ENCODE measurements at regions not wholly inside any gene's neighbourhood (a gene's known extent, or its start where the extent isn't known, plus 50 kb on each side); places are given as distances from the start of the nearest gene placed in this dataset.

GRCh38 chr6:99073223-99073622 lies 125.5 kb upstream of the FBXL4 start:
- no peak for DNase-seq (ENCODE audit: low read depth in 3 of 3)

- no peak for DNase-seq (ENCODE audit: low read depth in 3 of 3)
Measured at GRCh38 chr6:99066044-99066443, 118.3 kb upstream of the FBXL4 start.

DNA sequence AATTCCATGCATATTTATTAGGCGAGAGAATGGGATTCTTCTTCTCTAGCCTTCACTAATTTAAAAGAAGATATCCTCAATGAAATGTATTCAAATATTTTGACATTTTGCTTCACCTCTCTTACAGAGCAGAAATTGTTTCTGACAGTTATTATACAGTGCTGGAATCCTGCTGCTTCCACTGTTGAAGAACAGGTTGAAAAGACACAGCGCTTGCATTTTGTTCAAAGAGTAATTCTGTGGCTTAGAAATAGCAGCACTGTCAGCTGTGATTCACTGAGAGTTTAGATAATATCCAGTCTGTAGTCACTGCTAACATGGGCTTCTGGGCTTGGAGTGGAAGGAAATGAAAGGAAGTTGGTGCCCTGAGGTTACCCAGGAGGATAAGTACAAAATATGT lies 117.1 kb upstream of the FBXL4 start:
- DNase-seq (ENCODE audit: low read depth in 3 of 3): no peak

DNA sequence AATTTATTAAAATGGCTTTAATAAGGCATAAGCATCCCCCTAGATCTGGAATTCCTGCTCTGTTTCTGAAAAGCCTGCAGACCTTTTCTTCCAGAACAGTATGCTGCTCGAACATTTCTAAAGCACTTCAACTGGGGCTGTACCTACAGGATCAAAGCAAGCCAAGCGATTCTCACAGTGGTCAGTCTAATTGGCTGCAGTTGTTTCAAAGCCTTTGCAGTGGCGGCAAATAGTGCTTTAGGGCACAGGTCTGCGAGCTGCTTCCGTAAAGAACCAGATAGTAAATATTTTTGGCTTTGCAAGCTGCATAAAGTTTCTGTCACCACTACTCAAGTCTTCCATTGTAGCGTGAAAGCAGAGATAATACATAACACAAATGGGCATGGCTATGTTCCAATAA lies 88.9 kb upstream of the FBXL4 start:
- DNase-seq (ENCODE audit: low read depth in 3 of 3): no peak

DNA sequence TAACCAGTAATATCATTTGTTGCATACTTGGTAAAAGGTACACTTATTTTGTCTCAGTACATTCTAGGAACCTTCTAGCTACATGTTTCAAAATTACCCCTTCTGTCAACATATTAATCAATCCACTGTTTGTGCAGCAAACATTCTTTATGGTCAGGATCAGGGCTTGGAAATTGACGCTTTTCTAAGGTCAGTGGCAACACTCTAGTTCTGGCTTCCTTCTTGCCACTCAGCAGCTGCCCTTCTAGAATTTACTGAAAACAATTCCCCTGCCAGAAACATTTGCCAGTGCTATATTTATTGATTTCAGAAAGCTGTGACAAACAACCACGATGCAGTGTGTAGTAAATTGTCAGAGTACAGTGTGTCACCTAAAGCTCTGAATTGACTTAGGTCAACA lies 84.7 kb upstream of the FBXL4 start:
- no peak for DNase-seq (ENCODE audit: low read depth in 3 of 3)

DNA sequence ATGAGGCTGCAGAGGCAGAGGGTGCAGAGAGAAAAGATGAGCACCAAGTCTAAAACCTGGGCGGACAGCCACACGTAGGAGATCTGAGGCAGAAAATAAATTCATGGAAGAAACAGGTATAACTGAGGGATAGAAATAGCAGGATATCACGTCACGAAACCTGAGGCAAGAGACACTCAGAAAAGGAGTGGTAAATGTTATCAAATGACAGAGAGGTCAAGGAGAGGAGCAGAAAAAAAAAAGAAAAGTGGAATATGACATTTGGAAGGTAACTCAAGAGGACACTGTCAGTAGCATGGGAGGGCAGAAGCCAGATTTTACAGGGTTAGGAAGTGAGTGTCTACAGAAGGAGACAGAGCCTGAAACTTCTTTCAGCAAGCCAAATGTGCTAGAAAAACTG lies 84.2 kb upstream of the FBXL4 start:
- no peak for DNase-seq (ENCODE audit: low read depth in 3 of 3)

GRCh38 chr6:99030915-99031314 lies 83.2 kb upstream of the FBXL4 start:
- DNase-seq (ENCODE audit: low read depth in 3 of 3): no peak

GRCh38 chr6:99026135-99026534 lies 78.4 kb upstream of the FBXL4 start:
- no peak for DNase-seq (ENCODE audit: low read depth in 3 of 3)

- DNase-seq (ENCODE audit: low read depth in 3 of 3): no peak
Measured at GRCh38 chr6:99024089-99024488, 76.3 kb upstream of the FBXL4 start.

GRCh38 chr6:99022039-99022609 lies 74.4 kb upstream of the FBXL4 start:
- DNase-seq (ENCODE audit: low read depth in 3 of 3): no peak

DNA sequence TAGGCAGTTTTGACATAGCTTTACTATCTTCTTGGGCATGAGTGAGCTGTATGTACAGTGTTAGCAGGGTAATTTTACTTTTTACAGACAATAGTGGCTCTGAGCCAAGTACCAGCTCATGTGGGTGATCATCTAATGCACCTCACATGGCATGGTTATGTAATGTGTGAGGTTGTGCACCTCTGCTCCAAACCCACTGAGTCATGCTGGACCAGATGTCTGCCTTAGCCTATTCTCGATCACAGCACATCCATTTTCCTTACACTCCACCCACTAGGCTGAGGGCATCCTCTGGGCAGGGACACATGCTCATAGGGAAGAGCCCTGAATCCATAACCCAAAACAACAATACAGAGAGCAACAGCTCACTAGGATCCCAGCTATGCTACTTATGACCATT lies 71.6 kb upstream of the FBXL4 start:
- no peak for DNase-seq (ENCODE audit: low read depth in 3 of 3)

GRCh38 chr6:99017150-99017549 lies 69.4 kb upstream of the FBXL4 start:
- no peak for DNase-seq (ENCODE audit: low read depth in 3 of 3)

- no peak for DNase-seq (ENCODE audit: low read depth in 3 of 3)
Measured at GRCh38 chr6:99016355-99016754, 68.6 kb upstream of the FBXL4 start.

GRCh38 chr6:99014061-99014460 lies 66.3 kb upstream of the FBXL4 start:
- no peak for DNase-seq (ENCODE audit: low read depth in 3 of 3)

DNA sequence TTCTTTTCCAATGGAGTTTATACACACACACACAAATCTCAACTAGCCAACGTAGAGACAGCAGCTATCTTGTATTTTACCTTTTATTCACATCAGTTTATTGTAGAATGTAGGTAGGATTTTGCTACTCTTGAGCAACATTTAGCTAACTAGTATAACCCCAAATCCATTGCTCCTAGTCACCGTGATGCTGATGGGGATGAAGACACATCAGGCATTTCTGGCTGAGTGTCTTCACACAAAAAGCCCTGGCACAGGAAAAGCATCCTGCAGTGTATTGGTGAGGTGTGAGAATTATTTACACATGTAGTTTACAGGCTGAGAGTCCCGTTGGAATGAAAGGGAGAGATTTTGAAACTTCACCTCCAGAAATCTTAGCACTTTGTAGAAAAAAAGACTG lies 65.9 kb upstream of the FBXL4 start:
- no peak for DNase-seq (ENCODE audit: low read depth in 3 of 3)

DNA sequence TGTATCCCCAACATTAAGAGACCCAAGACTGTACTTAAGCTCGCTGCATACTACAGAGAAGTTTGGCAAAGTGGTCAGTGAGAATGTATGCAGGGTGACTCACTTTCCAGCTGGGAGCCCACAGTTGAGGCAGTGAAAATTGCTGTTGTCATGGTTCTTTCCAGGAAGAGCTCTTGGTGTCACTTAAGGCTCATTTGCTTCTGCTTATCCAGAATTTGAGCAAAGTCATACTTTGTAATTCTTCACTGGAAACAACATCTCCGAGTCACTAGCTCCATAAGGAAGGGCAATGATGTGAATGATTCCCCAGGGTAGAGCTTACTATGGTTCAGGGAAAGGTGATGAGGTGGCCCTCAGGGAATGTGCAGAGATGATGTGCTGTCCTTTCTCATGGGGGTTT lies 65.4 kb upstream of the FBXL4 start:
- no peak for DNase-seq (ENCODE audit: low read depth in 3 of 3)

DNA sequence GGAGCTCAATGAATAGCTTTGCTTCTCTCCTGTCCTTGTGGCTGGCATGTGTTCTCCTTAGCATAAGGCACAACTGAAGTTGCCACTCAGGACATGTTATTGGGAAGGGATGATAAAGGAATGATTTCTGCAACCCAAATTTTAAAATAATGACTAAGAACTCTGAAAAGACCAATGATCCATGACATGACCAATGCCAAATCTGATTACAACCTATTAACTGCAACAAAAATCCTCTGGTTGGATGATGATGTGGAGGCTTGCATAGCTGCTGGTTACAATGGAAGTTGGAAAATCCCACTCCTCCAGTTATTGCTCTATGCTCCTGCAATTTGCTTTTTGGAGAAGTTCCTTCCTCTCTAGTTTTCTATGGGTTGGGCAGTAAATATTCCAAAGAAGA lies 63.4 kb upstream of the FBXL4 start:
- DNase-seq (ENCODE audit: low read depth in 3 of 3): no peak

DNA sequence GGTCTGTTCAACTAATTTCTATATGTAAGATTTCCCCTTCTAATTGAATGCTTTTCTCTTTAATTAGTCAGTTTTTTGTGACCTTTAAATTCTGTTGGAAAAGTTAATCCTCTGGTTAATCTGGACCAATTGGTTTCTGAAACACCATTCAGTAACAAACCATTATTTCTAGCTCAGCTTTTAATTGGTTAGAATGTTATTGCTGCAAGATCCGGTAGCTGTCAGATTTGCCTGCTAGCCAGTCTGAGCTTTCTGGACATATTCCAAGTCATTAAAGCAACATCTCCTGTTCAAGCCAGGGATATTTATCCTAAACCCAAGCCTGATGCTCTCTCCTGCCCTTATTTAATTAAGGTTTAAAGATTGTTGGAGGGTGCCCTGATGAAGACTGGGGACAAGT lies 55.1 kb upstream of the FBXL4 start:
- no peak for DNase-seq (ENCODE audit: low read depth in 3 of 3)

GRCh38 chr6:98998103-98998502 lies 50.4 kb upstream of the FBXL4 start:
- no peak for DNase-seq (ENCODE audit: low read depth in 3 of 3)
